ENCODE measurements at regions not wholly inside any gene's neighbourhood (a gene's known extent, or its start where the extent isn't known, plus 50 kb on each side); places are given as distances from the start of the nearest gene placed in this dataset.

DNA sequence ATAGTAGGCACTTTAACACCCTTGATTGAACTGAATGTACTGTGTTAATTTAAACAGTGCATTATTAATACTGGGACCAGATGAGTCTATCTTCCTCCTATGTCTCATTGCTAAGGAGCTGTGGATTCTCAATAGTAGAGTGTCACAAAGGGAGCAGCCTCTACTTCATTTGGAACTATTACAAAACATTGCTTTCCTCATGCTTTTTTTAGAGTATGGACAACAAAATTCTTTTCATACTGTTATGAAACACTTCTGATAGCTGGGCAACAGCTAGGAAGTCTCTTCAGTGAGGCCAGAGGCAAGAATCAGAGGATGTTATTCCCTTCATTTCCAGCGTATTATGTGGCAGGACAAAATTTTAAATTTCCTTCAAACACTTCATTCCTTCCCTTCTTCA, 160.8 kb downstream of the FBXO8 start:
- H3K27me3 ChIP-seq (ENCODE audit: insufficient read depth, low read length): no peaks in the 10 kb centered on the region
- no peak overlapping the region for H2AFZ ChIP-seq (ENCODE audit: low read length, unreplicated experiment)
- H3K27ac ChIP-seq (ENCODE audit: low read depth, low read length): no peak overlapping the region
- H3K4me1 ChIP-seq (ENCODE audit: control insufficient read depth, insufficient read depth, low read length, unreplicated experiment): peaks cover 4% of the 10 kb centered on the region
- no peaks in the 10 kb centered on the region for H3K79me2 ChIP-seq (ENCODE audit: control insufficient read depth, insufficient read depth, low read length, unreplicated experiment)
- no peaks in the 10 kb centered on the region for H3K36me3 ChIP-seq (ENCODE audit: insufficient read depth, low read length)
- H3K4me3 ChIP-seq (ENCODE audit: low read depth, low read length): no peak overlapping the region

DNA sequence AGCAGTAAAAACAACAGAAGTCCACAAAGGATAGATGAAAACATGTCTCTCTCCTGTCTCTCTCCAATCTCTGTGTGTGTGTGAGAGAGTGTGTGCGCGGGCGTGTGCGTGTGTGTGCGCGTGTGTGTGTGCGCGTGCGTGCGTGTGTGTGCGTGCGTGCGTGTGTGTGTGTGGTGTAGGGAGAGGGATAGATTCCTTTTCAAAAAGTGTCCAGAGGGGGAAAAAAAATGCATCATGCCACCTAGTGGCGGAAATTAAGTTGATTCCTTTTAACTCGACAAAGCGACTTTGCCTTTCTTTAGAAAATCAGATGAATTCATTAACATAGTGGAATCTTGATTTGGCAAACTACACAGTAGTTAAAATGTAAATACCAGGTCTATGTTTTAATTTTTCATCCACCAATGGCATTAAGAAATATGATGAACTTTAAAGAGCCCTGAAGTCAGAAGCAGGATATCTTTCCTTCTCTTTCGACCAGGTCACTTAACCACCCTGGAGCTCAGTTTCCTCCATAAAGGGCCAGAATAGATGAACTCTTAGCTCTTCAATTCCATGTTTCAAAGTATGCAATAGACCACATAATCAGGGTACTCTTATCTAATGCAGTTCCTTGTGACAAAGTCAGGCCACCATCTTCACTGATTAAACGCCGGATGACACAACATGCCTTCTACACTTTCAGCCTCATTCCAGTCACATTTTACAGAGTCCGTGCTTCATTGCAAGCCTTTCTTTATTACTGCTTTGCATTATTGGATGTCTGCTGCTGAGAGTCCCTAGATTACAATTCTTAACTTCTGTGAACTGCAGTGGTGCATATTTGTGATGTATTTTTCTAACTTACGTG, 162.8 kb downstream of the FBXO8 start:
- H3K36me3 ChIP-seq (ENCODE audit: insufficient read depth, low read length): no peaks in the 10 kb centered on the region
- peak overlapping the region; percentile 95 for H2AFZ ChIP-seq (ENCODE audit: low read length, unreplicated experiment)
- peaks cover 4% of the 10 kb centered on the region for H3K4me1 ChIP-seq (ENCODE audit: control insufficient read depth, insufficient read depth, low read length, unreplicated experiment)
- H3K79me2 ChIP-seq (ENCODE audit: control insufficient read depth, insufficient read depth, low read length, unreplicated experiment): no peaks in the 10 kb centered on the region
- no peaks in the 10 kb centered on the region for H3K27me3 ChIP-seq (ENCODE audit: insufficient read depth, low read length)
- H3K4me3 ChIP-seq (ENCODE audit: low read depth, low read length): peak overlapping the region; percentile 80
- H3K27ac ChIP-seq (ENCODE audit: low read depth, low read length): peak overlapping the region; percentile 29; the same call in 1 of the 2 replicates

DNA sequence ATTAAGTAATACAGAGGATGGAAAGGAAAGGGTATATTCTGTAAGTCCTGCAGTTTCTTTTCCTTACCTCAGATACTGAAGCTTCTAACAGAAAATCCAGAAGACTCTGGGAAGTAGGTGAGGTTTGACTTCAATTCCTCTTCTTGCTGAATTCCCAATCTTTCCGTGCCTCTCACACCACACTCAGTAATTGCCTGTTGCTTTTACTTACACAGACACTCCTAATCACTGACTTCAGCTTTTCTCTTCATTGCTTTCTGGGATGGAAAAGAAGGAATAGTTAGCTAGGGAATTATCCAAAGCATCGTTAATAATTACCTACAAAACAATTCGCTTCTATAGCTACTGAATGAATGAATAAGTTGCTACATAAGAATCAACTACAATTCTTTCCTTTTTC, 163.6 kb downstream of the FBXO8 start:
- peak overlapping the region; percentile 29 for H3K27ac ChIP-seq (ENCODE audit: low read depth, low read length)
- H3K4me3 ChIP-seq (ENCODE audit: low read depth, low read length): peak overlapping the region; percentile 80
- no peaks in the 10 kb centered on the region for H3K79me2 ChIP-seq (ENCODE audit: control insufficient read depth, insufficient read depth, low read length, unreplicated experiment)
- H3K4me1 ChIP-seq (ENCODE audit: control insufficient read depth, insufficient read depth, low read length, unreplicated experiment): peaks cover 4% of the 10 kb centered on the region
- no peaks in the 10 kb centered on the region for H3K36me3 ChIP-seq (ENCODE audit: insufficient read depth, low read length)
- H3K27me3 ChIP-seq (ENCODE audit: insufficient read depth, low read length): no peaks in the 10 kb centered on the region
- H2AFZ ChIP-seq (ENCODE audit: low read length, unreplicated experiment): peak overlapping the region; percentile 95

DNA sequence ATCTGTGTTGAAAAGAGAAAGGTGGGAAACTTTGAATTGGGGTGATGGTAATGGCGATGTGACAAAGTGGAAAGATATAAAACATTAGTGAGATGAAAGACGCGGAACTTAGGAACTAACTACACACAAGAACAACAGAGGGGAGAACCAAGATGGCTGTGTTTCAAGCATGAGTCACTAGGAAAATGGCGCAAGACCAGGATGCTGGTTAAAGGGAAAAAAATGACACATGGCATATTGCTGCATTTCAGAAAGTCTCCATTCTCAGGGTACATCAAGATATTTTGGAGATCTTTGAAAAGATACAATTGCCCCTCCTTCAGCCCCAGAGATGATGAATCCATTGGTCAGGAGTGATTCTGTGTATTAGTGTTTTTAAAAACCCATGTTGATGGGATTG, 164.4 kb downstream of the FBXO8 start:
- Histone ChIP-seq H3K4me1 (ENCODE audit: control insufficient read depth, insufficient read depth, low read length, unreplicated experiment) (peaks cover 4% of the 10 kb centered on the region), H2AFZ (ENCODE audit: low read length, unreplicated experiment) (peak overlapping the region; percentile 82), H3K4me3 (ENCODE audit: low read depth, low read length) (peak overlapping the region; percentile 54)

DNA sequence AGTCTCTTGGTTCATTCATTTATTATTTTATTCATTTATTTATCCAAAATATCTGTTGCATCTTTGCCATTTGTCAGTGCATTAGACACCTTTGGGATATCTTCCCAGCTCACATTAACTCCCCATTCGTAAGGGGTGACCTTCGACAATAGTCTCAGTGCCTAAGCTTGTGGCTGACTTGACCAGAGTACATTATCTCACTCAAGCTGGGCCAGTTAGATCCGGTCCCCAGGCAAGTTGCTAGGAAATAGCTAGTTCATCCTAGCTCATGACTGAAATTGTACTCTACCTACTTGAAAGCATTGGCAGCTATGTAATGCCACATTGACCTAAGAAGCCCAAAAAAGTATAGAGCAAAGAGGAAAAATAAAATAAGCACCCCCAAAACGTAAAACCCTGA, 165.3 kb downstream of the FBXO8 start:
- H3K4me1 ChIP-seq (ENCODE audit: control insufficient read depth, insufficient read depth, low read length, unreplicated experiment): peaks cover 4% of the 10 kb centered on the region
- no peak overlapping the region for H3K27ac ChIP-seq (ENCODE audit: low read depth, low read length)
- no peak overlapping the region for H2AFZ ChIP-seq (ENCODE audit: low read length, unreplicated experiment)
- no peaks in the 10 kb centered on the region for H3K36me3 ChIP-seq (ENCODE audit: insufficient read depth, low read length)
- H3K4me3 ChIP-seq (ENCODE audit: low read depth, low read length): no peak overlapping the region
- H3K27me3 ChIP-seq (ENCODE audit: insufficient read depth, low read length): no peaks in the 10 kb centered on the region
- no peaks in the 10 kb centered on the region for H3K79me2 ChIP-seq (ENCODE audit: control insufficient read depth, insufficient read depth, low read length, unreplicated experiment)

More for the DNA sequence above, 164.4 kb downstream of the FBXO8 start:
- Histone ChIP-seq H3K79me2 (ENCODE audit: control insufficient read depth, insufficient read depth, low read length, unreplicated experiment) (no peaks in the 10 kb centered on the region), H3K27me3 (ENCODE audit: insufficient read depth, low read length) (no peaks in the 10 kb centered on the region), H3K27ac (ENCODE audit: low read depth, low read length) (peak overlapping the region; percentile 59), H3K36me3 (ENCODE audit: insufficient read depth, low read length) (no peaks in the 10 kb centered on the region)

DNA sequence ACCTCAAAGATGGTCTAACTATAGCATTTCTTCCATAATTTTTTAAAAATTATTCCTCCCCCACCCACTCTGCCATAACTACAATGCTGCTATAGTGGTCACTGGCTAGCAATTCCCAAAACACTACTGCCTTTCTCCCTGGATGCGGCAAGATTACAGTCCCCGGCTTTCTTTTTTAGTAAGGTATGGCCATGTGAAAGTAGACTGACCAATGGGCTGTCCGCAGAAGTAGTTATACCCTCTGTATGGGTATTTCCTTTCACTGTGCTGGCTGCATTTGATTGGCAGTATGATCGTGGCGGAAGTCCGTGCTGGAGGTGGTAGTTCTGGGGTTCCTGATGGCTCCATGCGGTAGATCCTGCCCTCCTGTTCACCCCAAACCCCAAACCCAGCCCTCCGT, 166.0 kb downstream of the FBXO8 start:
- H3K4me1 ChIP-seq (ENCODE audit: control insufficient read depth, insufficient read depth, low read length, unreplicated experiment): peaks cover 4% of the 10 kb centered on the region
- no peaks in the 10 kb centered on the region for H3K27me3 ChIP-seq (ENCODE audit: insufficient read depth, low read length)
- H3K4me3 ChIP-seq (ENCODE audit: low read depth, low read length): no peak overlapping the region
- H3K79me2 ChIP-seq (ENCODE audit: control insufficient read depth, insufficient read depth, low read length, unreplicated experiment): no peaks in the 10 kb centered on the region
- no peak overlapping the region for H3K27ac ChIP-seq (ENCODE audit: low read depth, low read length)
- H2AFZ ChIP-seq (ENCODE audit: low read length, unreplicated experiment): peak overlapping the region; percentile 3
- no peaks in the 10 kb centered on the region for H3K36me3 ChIP-seq (ENCODE audit: insufficient read depth, low read length)

DNA sequence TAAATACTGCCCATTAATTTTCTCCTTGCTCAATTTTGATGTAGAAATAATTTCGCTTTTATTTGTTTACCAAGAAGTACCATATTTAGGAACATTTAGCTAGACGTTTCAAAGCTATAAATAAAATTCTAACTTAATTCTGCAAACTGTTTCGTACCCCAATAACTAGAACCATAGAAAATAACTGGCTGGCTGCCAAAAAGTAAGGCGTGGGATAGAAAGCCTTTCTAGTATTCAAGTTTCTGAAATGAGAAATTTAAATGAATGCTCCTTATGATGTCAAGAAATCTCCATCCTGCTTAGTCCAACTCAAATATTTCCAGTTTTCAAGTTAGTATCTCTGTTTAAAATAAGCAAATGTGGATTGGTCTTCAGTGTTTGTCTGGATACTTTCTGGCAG, 167.4 kb downstream of the FBXO8 start:
- H3K36me3 ChIP-seq (ENCODE audit: insufficient read depth, low read length): no peaks in the 10 kb centered on the region
- peaks cover 4% of the 10 kb centered on the region for H3K4me1 ChIP-seq (ENCODE audit: control insufficient read depth, insufficient read depth, low read length, unreplicated experiment)
- H3K79me2 ChIP-seq (ENCODE audit: control insufficient read depth, insufficient read depth, low read length, unreplicated experiment): no peaks in the 10 kb centered on the region
- H3K27ac ChIP-seq (ENCODE audit: low read depth, low read length): no peak overlapping the region
- no peak overlapping the region for H2AFZ ChIP-seq (ENCODE audit: low read length, unreplicated experiment)
- H3K4me3 ChIP-seq (ENCODE audit: low read depth, low read length): no peak overlapping the region
- H3K27me3 ChIP-seq (ENCODE audit: insufficient read depth, low read length): no peaks in the 10 kb centered on the region

DNA sequence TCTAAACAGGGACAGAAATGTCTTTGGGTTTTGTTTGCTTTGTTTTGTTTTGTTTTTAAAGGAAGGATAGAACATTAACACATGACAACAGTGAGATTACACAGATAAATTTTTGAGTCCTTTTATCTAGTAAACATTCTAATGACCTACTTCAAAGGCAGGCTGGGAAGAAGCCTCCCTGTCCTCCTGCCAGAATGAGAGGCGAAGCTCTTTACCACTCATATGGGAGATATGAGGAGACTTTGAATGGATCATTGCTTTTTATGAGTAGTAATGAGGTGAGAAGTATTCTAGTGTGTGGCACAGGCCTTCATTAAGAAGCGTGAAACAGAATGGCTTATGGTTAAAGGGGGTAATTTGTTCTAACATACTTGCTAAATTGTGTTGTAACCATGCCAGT, 172.0 kb downstream of the FBXO8 start:
- H2AFZ ChIP-seq (ENCODE audit: low read length, unreplicated experiment): no peak overlapping the region

DNA sequence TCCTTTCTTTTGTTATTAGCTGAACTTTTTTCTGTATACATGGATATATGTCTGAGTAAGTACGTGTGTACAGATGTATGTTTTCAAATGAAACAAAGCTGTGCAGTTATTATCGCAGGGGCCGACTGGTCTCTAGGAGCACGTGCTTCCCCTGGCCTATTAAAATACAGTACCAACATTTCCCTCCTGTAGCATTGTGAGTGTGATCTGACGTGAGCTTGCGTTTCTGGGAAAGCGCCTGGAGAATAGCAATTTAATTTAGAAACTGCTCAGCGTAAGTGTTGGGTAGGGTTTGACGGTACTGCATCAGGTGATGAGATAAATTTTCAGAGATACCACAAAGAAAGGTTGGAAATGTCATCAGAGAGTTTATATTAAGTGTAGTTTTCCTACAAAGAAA, 173.3 kb downstream of the FBXO8 start:
- Histone ChIP-seq H3K79me2 (ENCODE audit: control insufficient read depth, insufficient read depth, low read length, unreplicated experiment) (no peaks in the 10 kb centered on the region), H3K36me3 (ENCODE audit: insufficient read depth, low read length) (no peaks in the 10 kb centered on the region), H3K4me3 (ENCODE audit: low read depth, low read length) (no peak overlapping the region), H3K27me3 (ENCODE audit: insufficient read depth, low read length) (no peaks in the 10 kb centered on the region), H2AFZ (ENCODE audit: low read length, unreplicated experiment) (no peak overlapping the region), H3K27ac (ENCODE audit: low read depth, low read length) (no peak overlapping the region), H3K4me1 (ENCODE audit: control insufficient read depth, insufficient read depth, low read length, unreplicated experiment) (no peaks in the 10 kb centered on the region)

More for the DNA sequence above, 172.0 kb downstream of the FBXO8 start:
- H3K4me3 ChIP-seq (ENCODE audit: low read depth, low read length): no peak overlapping the region
- no peaks in the 10 kb centered on the region for H3K36me3 ChIP-seq (ENCODE audit: insufficient read depth, low read length)
- no peaks in the 10 kb centered on the region for H3K27me3 ChIP-seq (ENCODE audit: insufficient read depth, low read length)
- H3K27ac ChIP-seq (ENCODE audit: low read depth, low read length): no peak overlapping the region
- no peaks in the 10 kb centered on the region for H3K79me2 ChIP-seq (ENCODE audit: control insufficient read depth, insufficient read depth, low read length, unreplicated experiment)
- H3K4me1 ChIP-seq (ENCODE audit: control insufficient read depth, insufficient read depth, low read length, unreplicated experiment): no peaks in the 10 kb centered on the region

DNA sequence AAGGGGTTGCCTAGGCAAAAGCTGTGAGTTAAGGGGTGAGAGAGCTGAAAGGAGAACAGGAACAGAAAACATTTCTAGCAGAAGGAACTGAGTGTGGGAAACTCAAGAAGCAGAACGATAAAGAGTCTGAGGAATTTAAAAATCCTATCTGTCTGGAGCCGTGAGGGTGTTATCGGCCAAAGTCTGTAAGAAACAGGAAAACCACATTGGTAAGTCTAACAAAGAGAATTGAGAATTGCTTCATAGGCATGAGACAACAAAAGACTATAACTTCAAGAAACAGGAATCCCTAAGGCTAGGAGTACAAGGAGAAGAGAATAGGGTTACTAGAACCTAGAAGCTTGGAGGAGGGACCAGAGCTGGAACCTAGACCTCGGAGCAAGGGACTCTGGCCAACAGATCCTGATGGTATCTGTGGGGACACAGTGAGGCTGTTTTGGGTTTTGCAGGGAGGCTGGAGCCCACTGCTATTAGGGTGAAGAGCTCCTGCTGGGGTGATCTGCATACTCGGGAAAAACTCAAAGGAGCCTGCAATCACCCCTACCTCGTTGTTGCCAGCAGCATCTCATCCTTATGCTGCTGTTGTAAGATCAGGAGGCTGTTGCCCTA, 175.6 kb downstream of the FBXO8 start:
- Histone ChIP-seq H3K4me3 (ENCODE audit: low read depth, low read length) (no peak overlapping the region), H3K4me1 (ENCODE audit: control insufficient read depth, insufficient read depth, low read length, unreplicated experiment) (no peaks in the 10 kb centered on the region), H3K36me3 (ENCODE audit: insufficient read depth, low read length) (no peaks in the 10 kb centered on the region), H3K27ac (ENCODE audit: low read depth, low read length) (no peak overlapping the region), H3K27me3 (ENCODE audit: insufficient read depth, low read length) (no peaks in the 10 kb centered on the region), H3K79me2 (ENCODE audit: control insufficient read depth, insufficient read depth, low read length, unreplicated experiment) (no peaks in the 10 kb centered on the region), H2AFZ (ENCODE audit: low read length, unreplicated experiment) (no peak overlapping the region)

DNA sequence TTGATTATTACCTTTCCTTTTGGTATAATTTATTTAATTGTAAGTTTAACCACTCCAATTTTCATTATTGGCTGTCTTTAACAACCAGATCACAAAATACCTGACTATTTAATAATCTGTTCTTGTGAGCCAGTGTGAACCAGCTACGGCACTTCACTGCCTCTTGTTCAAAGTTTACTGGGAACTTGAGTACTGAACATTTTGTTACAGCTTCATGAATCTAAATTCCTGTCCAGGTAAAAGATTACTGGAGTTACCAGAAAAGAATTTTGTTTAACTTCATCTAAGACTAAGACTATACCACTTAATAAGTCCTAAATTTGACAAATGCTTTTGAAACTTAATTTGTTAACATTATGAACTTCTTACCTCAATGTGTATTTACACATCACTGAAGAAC, 178.3 kb downstream of the FBXO8 start:
- no peaks in the 10 kb centered on the region for H3K27me3 ChIP-seq (ENCODE audit: insufficient read depth, low read length)
- no peak overlapping the region for H3K27ac ChIP-seq (ENCODE audit: low read depth, low read length)

More for the DNA sequence above, 178.3 kb downstream of the FBXO8 start:
- Histone ChIP-seq H3K4me1 (ENCODE audit: control insufficient read depth, insufficient read depth, low read length, unreplicated experiment) (no peaks in the 10 kb centered on the region), H3K36me3 (ENCODE audit: insufficient read depth, low read length) (no peaks in the 10 kb centered on the region), H3K4me3 (ENCODE audit: low read depth, low read length) (no peak overlapping the region), H2AFZ (ENCODE audit: low read length, unreplicated experiment) (no peak overlapping the region), H3K79me2 (ENCODE audit: control insufficient read depth, insufficient read depth, low read length, unreplicated experiment) (no peaks in the 10 kb centered on the region)

Measured in ACC112 (cell line).